GM04503 (cell line): ENCODE measurements at regions not wholly inside any gene's neighbourhood (a gene's known extent, or its start where the extent isn't known, plus 50 kb on each side); places are given as distances from the start of the nearest gene placed in this dataset.

Experiments used
- DNase-seq: peaks from one replicate; pipeline ENCODE4 v3.0.0-alpha.2; 2012; ENCODE audit warnings: low read depth

GRCh38 chr3:61311044-61311443 lies 59.8 kb upstream of the FHIT start:
- no peak for DNase-seq

- DNase-seq: no peak
These were observed 64.6 kb upstream of the FHIT start for GRCh38 chr3:61315871-61316270.

- no peak for DNase-seq
These were observed 71.8 kb upstream of the FHIT start for GRCh38 chr3:61323094-61323493.

- DNase-seq: no peak
These were observed 80.8 kb upstream of the FHIT start for GRCh38 chr3:61331929-61332552.

- no peak for DNase-seq
These were observed 82.1 kb upstream of the FHIT start for GRCh38 chr3:61333192-61333961.

- DNase-seq: no peak
These were observed 83.5 kb upstream of the FHIT start for GRCh38 chr3:61334783-61335182.

- DNase-seq: no peak
These were observed 89.7 kb upstream of the FHIT start for GRCh38 chr3:61340931-61341461.

- no peak for DNase-seq
These were observed 92.3 kb upstream of the FHIT start for GRCh38 chr3:61343543-61343942.

- no peak for DNase-seq
These were observed 93.8 kb upstream of the FHIT start for GRCh38 chr3:61345020-61345419.

GRCh38 chr3:61347981-61348380 lies 96.7 kb upstream of the FHIT start:
- no peak for DNase-seq

- DNase-seq: no peak
These were observed 98.5 kb upstream of the FHIT start for GRCh38 chr3:61349717-61350116.

GRCh38 chr3:61350782-61351309 lies 99.6 kb upstream of the FHIT start:
- DNase-seq: no peak

GRCh38 chr3:61352306-61352705 lies 101.1 kb upstream of the FHIT start:
- DNase-seq: no peak

GRCh38 chr3:61353382-61353781 lies 102.1 kb upstream of the FHIT start:
- DNase-seq: no peak

GRCh38 chr3:61354604-61355003 lies 103.4 kb upstream of the FHIT start:
- DNase-seq: no peak

- no peak for DNase-seq
These were observed 105.4 kb upstream of the FHIT start for GRCh38 chr3:61356685-61357084.

- DNase-seq: no peak
These were observed 106.7 kb upstream of the FHIT start for GRCh38 chr3:61357902-61358301.

- no peak for DNase-seq
These were observed 107.1 kb upstream of the FHIT start for GRCh38 chr3:61358364-61358763.

- DNase-seq: no peak
These were observed 109.2 kb upstream of the FHIT start for GRCh38 chr3:61360297-61360965.

- DNase-seq: no peak
These were observed 118.4 kb upstream of the FHIT start for GRCh38 chr3:61369678-61370077.

- no peak for DNase-seq
These were observed 119.9 kb upstream of the FHIT start for GRCh38 chr3:61371123-61371522.

GRCh38 chr3:61372723-61373122 lies 121.5 kb upstream of the FHIT start:
- DNase-seq: no peak

GRCh38 chr3:61378311-61378710 lies 127.1 kb upstream of the FHIT start:
- DNase-seq: no peak
